OCI-LY7 (cell line): ENCODE measurements at regions not wholly inside any gene's neighbourhood (a gene's known extent, or its start where the extent isn't known, plus 50 kb on each side); places are given as distances from the start of the nearest gene placed in this dataset.

Source experiments
- CTCF ChIP-seq: fragments of 200-600 bp; sonication (generic); conservative IDR thresholded peaks from 2 replicates; pipeline ENCODE4 v1.5.1; 2014; ENCODE audit warnings: mild to moderate bottlenecking, antibody characterized with exemption, low read length, moderate library complexity, mixed read lengths
- EZH2phosphoT487 ChIP-seq: fragments of 200-600 bp; sonication (generic); IDR thresholded peaks from 2 replicates; pipeline ENCODE4 v1.6.1; 2018; ENCODE audit warnings: low read depth, borderline replicate concordance, mild to moderate bottlenecking, mixed run types, antibody characterized with exemption, low read length, moderate library complexity, mixed read lengths

- TF ChIP-seq CTCF (no peak), EZH2phosphoT487 (no peak)
Observed at GRCh38 chr5:19193631-19194030, 794.4 kb downstream of the CDH18 start.
